ENCODE measurements at regions not wholly inside any gene's neighbourhood (a gene's known extent, or its start where the extent isn't known, plus 50 kb on each side); places are given as distances from the start of the nearest gene placed in this dataset.

DNA sequence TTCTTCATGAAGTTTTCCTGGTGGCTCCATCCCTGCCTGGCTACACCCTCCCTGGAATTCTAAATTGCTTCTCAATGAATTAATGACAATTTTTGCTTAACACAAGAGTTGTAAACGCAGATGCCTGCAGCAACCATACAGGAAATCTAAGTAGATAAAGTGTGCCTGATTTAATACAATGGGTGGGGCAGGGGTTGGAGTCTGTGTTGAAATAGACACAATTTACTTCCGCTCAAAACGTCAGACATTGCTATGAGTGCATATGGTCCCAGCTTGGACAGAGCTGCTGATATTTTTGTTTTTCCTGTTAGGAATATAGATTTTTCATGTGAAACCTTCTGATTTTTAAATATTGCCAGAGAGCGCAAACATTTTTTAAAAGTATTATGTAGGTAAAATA lies 1235.0 kb upstream of the SORCS1 start:
- ATAC-seq (ENCODE audit: low read depth) (no peak), DNase-seq (no peak)
- no peak overlapping the region for H3K4me3 Mint-ChIP-seq
- Histone ChIP-seq H3K79me2 (ENCODE audit: control insufficient read depth, insufficient read depth, low read length) (no peaks in the 10 kb centered on the region), H3K27me3 (replicated peaks in 1 of 4; ENCODE audit: control extremely low read depth in 1 of 4, control insufficient read depth in 3 of 4, insufficient read depth in 4 of 4, low read length in 3 of 4) (no peaks in the 10 kb centered on the region), H4K20me1 (ENCODE audit: control insufficient read depth, insufficient read depth, low read length, poor library complexity, severe bottlenecking) (no peaks in the 10 kb centered on the region), H3K27ac (ENCODE audit: low read length in 2 of 2) (no peak overlapping the region), H3K9ac (ENCODE audit: low read length) (no peak overlapping the region), H2AFZ (ENCODE audit: insufficient read depth, low read depth, low read length, poor library complexity, severe bottlenecking) (no peak overlapping the region), H3K4me3 (ENCODE audit: control extremely low read depth in 1 of 5, extremely low read depth in 1 of 5, insufficient read depth in 1 of 5, low read depth in 2 of 5, low read length in 4 of 5) (no peak overlapping the region), H3K4me1 (ENCODE audit: control insufficient read depth in 2 of 2, insufficient read depth in 2 of 2, low read length in 2 of 2) (no peaks in the 10 kb centered on the region), H3K36me3 (replicated peaks in 1 of 2; ENCODE audit: control extremely low read depth in 1 of 2, control insufficient read depth in 1 of 2, extremely low read depth in 1 of 2, insufficient read depth in 2 of 2, low read length in 1 of 2) (no peaks in the 10 kb centered on the region), H3K4me2 (replicated peaks; ENCODE audit: low read depth, low read length, poor library complexity, severe bottlenecking) (no peak overlapping the region), H3K9me3 (ENCODE audit: control extremely low read depth in 1 of 3, control insufficient read depth in 2 of 3, insufficient read depth in 1 of 3, low read length in 2 of 3) (no peaks in the 10 kb centered on the region)
- no peaks in the 10 kb centered on the region for H3K9me3 Mint-ChIP-seq (ENCODE audit: insufficient read depth)
- TF ChIP-seq EZH2 (IDR thresholded peaks at IDR 0.05; ENCODE audit: borderline replicate concordance, insufficient read depth, low read depth, low read length, poor library complexity, severe bottlenecking), result no peak
- TF ChIP-seq, protein P1, sequence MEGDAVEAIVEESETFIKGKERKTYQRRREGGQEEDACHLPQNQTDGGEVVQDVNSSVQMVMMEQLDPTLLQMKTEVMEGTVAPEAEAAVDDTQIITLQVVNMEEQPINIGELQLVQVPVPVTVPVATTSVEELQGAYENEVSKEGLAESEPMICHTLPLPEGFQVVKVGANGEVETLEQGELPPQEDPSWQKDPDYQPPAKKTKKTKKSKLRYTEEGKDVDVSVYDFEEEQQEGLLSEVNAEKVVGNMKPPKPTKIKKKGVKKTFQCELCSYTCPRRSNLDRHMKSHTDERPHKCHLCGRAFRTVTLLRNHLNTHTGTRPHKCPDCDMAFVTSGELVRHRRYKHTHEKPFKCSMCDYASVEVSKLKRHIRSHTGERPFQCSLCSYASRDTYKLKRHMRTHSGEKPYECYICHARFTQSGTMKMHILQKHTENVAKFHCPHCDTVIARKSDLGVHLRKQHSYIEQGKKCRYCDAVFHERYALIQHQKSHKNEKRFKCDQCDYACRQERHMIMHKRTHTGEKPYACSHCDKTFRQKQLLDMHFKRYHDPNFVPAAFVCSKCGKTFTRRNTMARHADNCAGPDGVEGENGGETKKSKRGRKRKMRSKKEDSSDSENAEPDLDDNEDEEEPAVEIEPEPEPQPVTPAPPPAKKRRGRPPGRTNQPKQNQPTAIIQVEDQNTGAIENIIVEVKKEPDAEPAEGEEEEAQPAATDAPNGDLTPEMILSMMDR (IDR thresholded peaks at IDR 0.05), result no peak
- no peaks in the 10 kb centered on the region for H3K4me1 Mint-ChIP-seq
- no peaks in the 10 kb centered on the region for H3K27me3 Mint-ChIP-seq
- ChIA-PET POLR2A (no interaction called here), CTCF (no interaction called here)
- 93% methylated on average over 2 of the region's 4 CpGs for WGBS (ENCODE audit: insufficient coverage)
- intact Hi-C loops (cut with micrococcal nuclease), result no loop called here
- H3K27ac Mint-ChIP-seq, result no peak overlapping the region

DNA sequence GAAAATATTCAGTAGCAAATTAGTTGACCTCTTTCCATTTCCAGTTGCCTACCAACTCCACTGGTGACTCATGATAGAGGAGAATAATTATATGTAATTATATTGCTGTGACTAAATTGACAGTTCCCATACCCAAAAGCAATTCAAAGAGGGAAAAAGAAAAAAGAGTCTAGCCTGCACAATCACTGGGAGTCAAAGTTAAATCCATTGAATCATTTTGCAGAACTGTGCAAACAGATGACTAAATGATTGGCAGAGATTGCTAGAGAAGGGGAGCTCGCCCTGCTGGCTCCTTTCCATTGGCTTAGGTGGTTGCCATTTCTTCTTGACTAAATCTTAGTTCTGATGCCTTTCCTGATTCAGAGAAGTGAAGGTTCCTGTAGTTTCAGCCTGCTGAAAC lies 1228.6 kb upstream of the SORCS1 start:
- Histone ChIP-seq H4K20me1 (ENCODE audit: control insufficient read depth, insufficient read depth, low read length, poor library complexity, severe bottlenecking) (no peaks in the 10 kb centered on the region), H3K9me3 (ENCODE audit: control extremely low read depth in 1 of 3, control insufficient read depth in 2 of 3, insufficient read depth in 1 of 3, low read length in 2 of 3) (no peaks in the 10 kb centered on the region), H3K79me2 (ENCODE audit: control insufficient read depth, insufficient read depth, low read length) (no peaks in the 10 kb centered on the region), H3K36me3 (replicated peaks in 1 of 2; ENCODE audit: control extremely low read depth in 1 of 2, control insufficient read depth in 1 of 2, extremely low read depth in 1 of 2, insufficient read depth in 2 of 2, low read length in 1 of 2) (no peaks in the 10 kb centered on the region), H3K27ac (ENCODE audit: low read length in 2 of 2) (no peak overlapping the region), H3K9ac (ENCODE audit: low read length) (no peak overlapping the region), H2AFZ (ENCODE audit: insufficient read depth, low read depth, low read length, poor library complexity, severe bottlenecking) (no peak overlapping the region), H3K4me3 (ENCODE audit: control extremely low read depth in 1 of 5, extremely low read depth in 1 of 5, insufficient read depth in 1 of 5, low read depth in 2 of 5, low read length in 4 of 5) (no peak overlapping the region), H3K27me3 (replicated peaks in 1 of 4; ENCODE audit: control extremely low read depth in 1 of 4, control insufficient read depth in 3 of 4, insufficient read depth in 4 of 4, low read length in 3 of 4) (no peaks in the 10 kb centered on the region), H3K4me2 (replicated peaks; ENCODE audit: low read depth, low read length, poor library complexity, severe bottlenecking) (no peak overlapping the region), H3K4me1 (ENCODE audit: control insufficient read depth in 2 of 2, insufficient read depth in 2 of 2, low read length in 2 of 2) (no peaks in the 10 kb centered on the region)
- no peaks in the 10 kb centered on the region for H3K9me3 Mint-ChIP-seq (ENCODE audit: insufficient read depth)
- WGBS (ENCODE audit: insufficient coverage), result no CpG with 5 or more reads among the region's 1 CpG
- no peak for ATAC-seq (ENCODE audit: low read depth)
- ChIA-PET CTCF (no interaction called here), POLR2A (no interaction called here)
- no peaks in the 10 kb centered on the region for H3K27me3 Mint-ChIP-seq
- H3K4me1 Mint-ChIP-seq, result no peaks in the 10 kb centered on the region
- H3K4me3 Mint-ChIP-seq, result no peak overlapping the region
- intact Hi-C loops (cut with micrococcal nuclease), result no loop called here
- TF ChIP-seq, protein P1 (IDR thresholded peaks at IDR 0.05), result no peak
- no peak for TF ChIP-seq EZH2 (IDR thresholded peaks at IDR 0.05; ENCODE audit: borderline replicate concordance, insufficient read depth, low read depth, low read length, poor library complexity, severe bottlenecking)
- DNase-seq, result no peak
- no peak overlapping the region for H3K27ac Mint-ChIP-seq

Data from B cell (primary cell).